Neural progenitor cell (in vitro differentiated cells): ENCODE measurements at regions not wholly inside any gene's neighbourhood (a gene's known extent, or its start where the extent isn't known, plus 50 kb on each side); places are given as distances from the start of the nearest gene placed in this dataset.

Experiments used
- DNase-seq: peaks from one replicate; pipeline ENCODE4 v3.0.0-alpha.2; 2016; ENCODE audit warnings: low spot score
- H2AFZ ChIP-seq: fragments of 200-600 bp; sonication (generic); replicated peaks from 2 replicates; pipeline ENCODE4 v1.6.1; 2016; ENCODE audit warnings: antibody characterized with exemption
- H3F3A ChIP-seq: fragments of 200-600 bp; sonication (generic); 2 replicates; pipeline ENCODE4 v1.6.1; 2016; ENCODE audit warnings: antibody characterized with exemption, low read depth
- H3K27ac ChIP-seq: fragments of 200-600 bp; sonication (generic); 2 replicates; pipeline ENCODE4 v1.5.1; 2016; ENCODE audit warnings: mild to moderate bottlenecking
- H3K27me3 ChIP-seq: fragments of 200-600 bp; sonication (generic); 2 replicates; pipeline ENCODE4 v1.6.1; 2016; ENCODE audit warnings: mild to moderate bottlenecking, moderate library complexity
- H3K36me3 ChIP-seq: fragments of 200-600 bp; sonication (generic); 2 replicates; pipeline ENCODE4 v1.5.1; 2016
- H3K4me1 ChIP-seq: fragments of 200-600 bp; sonication (generic); 2 replicates; pipeline ENCODE4 v1.6.1; 2016; ENCODE audit warnings: mixed run types
- H3K4me2 ChIP-seq: fragments of 200-600 bp; sonication (generic); 2 replicates; pipeline ENCODE4 v1.6.1; 2016
- H3K4me3 ChIP-seq: fragments of 200-600 bp; sonication (generic); 2 replicates; pipeline ENCODE4 v1.5.1; 2016
- H3K79me2 ChIP-seq: fragments of 200-600 bp; sonication (generic); 2 replicates; pipeline ENCODE4 v1.6.1; 2016; ENCODE audit warnings: low read depth
- H3K9ac ChIP-seq: fragments of 200-600 bp; sonication (generic); 2 replicates; pipeline ENCODE4 v1.6.1; 2016
- H3K9me3 ChIP-seq: fragments of 200-600 bp; sonication (generic); 2 replicates; pipeline ENCODE4 v1.5.1; 2016; ENCODE audit warnings: low read depth
- H4K20me1 ChIP-seq: fragments of 200-600 bp; sonication (generic); 2 replicates; pipeline ENCODE4 v1.6.1; 2016; ENCODE audit warnings: low read depth
- H3K27ac Mint-ChIP-seq: 3 replicates; pipeline ENCODE4 v1.8.0; 2021; ENCODE audit warnings: mixed read lengths
- H3K27me3 Mint-ChIP-seq: 2 replicates; pipeline ENCODE4 v1.8.0; 2022; ENCODE audit warnings: low read depth, mild to moderate bottlenecking, inconsistent platforms, moderate library complexity, mixed read lengths; ENCODE audit not compliant: insufficient read depth
- H3K36me3 Mint-ChIP-seq: 3 replicates; pipeline ENCODE4 v1.8.0; 2021; ENCODE audit warnings: mixed read lengths
- H3K4me1 Mint-ChIP-seq: 3 replicates; pipeline ENCODE4 v1.8.0; 2021; ENCODE audit warnings: mixed read lengths
- H3K4me3 Mint-ChIP-seq: 3 replicates; pipeline ENCODE4 v1.8.0; 2021; ENCODE audit warnings: mild to moderate bottlenecking, moderate library complexity, mixed read lengths
- H3K9me3 Mint-ChIP-seq: 3 replicates; pipeline ENCODE4 v1.8.0; 2020; ENCODE audit warnings: mixed read lengths
- EZH2 ChIP-seq: fragments of 200-600 bp; sonication (generic); IDR thresholded peaks from 2 replicates; pipeline ENCODE4 v1.6.1; 2017; ENCODE audit warnings: antibody characterized with exemption, mild to moderate bottlenecking, moderate library complexity
- EZH2phosphoT487 ChIP-seq: fragments of 200-600 bp; sonication (generic); IDR thresholded peaks from 2 replicates; pipeline ENCODE4 v1.6.1; 2017; ENCODE audit warnings: antibody characterized with exemption
- TF ChIP-seq, protein P1 (sequence below): fragments of 200-600 bp; sonication (generic); IDR thresholded peaks from 2 replicates; pipeline ENCODE4 v1.5.1; 2017; ENCODE audit warnings: antibody characterized with exemption, mild to moderate bottlenecking

DNA sequence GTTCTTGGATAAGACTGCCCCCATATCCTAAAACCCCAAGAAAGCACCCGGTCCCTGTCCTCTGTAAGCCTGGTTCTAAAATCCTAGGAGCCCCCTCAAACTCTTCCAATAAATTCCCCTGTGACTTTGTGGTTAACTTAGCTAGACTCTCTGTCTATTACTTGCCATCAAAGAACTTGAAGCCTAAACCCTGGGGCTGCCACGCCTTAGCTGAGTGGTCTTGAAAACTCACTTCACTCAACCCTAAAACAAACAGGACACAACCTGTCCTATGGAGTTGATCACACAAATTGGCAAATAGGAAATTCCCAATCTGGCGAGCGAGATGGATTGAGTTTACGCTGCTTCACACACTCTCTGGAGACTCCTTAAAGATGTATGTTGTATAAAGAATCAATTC, 191.4 kb upstream of the SVIL start:
- no peaks in the 10 kb centered on the region for H3F3A ChIP-seq
- Mint-ChIP-seq H3K4me3 (no peak overlapping the region), H3K9me3 (peaks cover 2% of the 10 kb centered on the region), H3K27ac (no peak overlapping the region), H3K36me3 (no peaks in the 10 kb centered on the region), H3K4me1 (no peaks in the 10 kb centered on the region), H3K27me3 (peaks cover 3% of the 10 kb centered on the region)
- no peaks in the 10 kb centered on the region for H4K20me1 ChIP-seq
- H3K36me3 ChIP-seq = no peaks in the 10 kb centered on the region
- DNase-seq = no peak
- no peaks in the 10 kb centered on the region for H3K79me2 ChIP-seq
- TF ChIP-seq EZH2phosphoT487 (no peak), EZH2 (no peak)
- TF ChIP-seq, protein P1, sequence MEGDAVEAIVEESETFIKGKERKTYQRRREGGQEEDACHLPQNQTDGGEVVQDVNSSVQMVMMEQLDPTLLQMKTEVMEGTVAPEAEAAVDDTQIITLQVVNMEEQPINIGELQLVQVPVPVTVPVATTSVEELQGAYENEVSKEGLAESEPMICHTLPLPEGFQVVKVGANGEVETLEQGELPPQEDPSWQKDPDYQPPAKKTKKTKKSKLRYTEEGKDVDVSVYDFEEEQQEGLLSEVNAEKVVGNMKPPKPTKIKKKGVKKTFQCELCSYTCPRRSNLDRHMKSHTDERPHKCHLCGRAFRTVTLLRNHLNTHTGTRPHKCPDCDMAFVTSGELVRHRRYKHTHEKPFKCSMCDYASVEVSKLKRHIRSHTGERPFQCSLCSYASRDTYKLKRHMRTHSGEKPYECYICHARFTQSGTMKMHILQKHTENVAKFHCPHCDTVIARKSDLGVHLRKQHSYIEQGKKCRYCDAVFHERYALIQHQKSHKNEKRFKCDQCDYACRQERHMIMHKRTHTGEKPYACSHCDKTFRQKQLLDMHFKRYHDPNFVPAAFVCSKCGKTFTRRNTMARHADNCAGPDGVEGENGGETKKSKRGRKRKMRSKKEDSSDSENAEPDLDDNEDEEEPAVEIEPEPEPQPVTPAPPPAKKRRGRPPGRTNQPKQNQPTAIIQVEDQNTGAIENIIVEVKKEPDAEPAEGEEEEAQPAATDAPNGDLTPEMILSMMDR = no peak
- no peak overlapping the region for H3K9ac ChIP-seq
- no peak overlapping the region for H2AFZ ChIP-seq
- H3K4me1 ChIP-seq = no peaks in the 10 kb centered on the region
- no peaks in the 10 kb centered on the region for H3K27me3 ChIP-seq
- no peak overlapping the region for H3K27ac ChIP-seq
- H3K4me3 ChIP-seq = no peak overlapping the region
- no peaks in the 10 kb centered on the region for H3K9me3 ChIP-seq
- no peak overlapping the region for H3K4me2 ChIP-seq

DNA sequence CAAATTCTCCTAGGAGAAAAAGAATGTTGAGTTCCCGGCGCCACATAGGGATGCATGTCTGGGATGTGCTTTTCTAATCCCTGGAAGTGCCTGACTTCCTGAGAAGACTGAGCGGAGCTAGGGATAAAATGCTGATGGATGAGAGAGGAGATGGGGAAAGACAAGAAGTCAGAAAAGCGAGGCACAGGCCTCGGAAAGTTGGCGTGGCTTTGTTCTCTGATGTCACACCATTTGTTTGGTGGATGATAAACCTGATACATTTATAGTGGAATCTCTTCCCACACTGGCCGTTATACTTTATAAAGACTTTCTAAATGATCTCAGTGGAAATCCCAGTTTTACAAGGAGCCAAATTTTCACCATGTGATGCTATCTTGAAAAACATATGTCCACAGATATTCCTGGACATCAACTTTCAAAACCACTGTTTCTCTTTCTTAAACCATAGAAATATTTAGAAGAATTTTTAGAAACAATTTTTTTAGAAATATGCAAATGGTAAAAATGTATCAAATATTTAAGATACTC, 188.8 kb upstream of the SVIL start:
- Histone ChIP-seq H3K4me3 (no peak overlapping the region), H3K9me3 (no peaks in the 10 kb centered on the region), H3K36me3 (no peaks in the 10 kb centered on the region), H3K27me3 (no peaks in the 10 kb centered on the region), H3K79me2 (no peaks in the 10 kb centered on the region), H3F3A (no peaks in the 10 kb centered on the region), H3K9ac (no peak overlapping the region), H4K20me1 (no peaks in the 10 kb centered on the region), H2AFZ (no peak overlapping the region), H3K4me2 (no peak overlapping the region), H3K4me1 (no peaks in the 10 kb centered on the region), H3K27ac (no peak overlapping the region)
- no peak overlapping the region for H3K4me3 Mint-ChIP-seq
- H3K4me1 Mint-ChIP-seq = no peaks in the 10 kb centered on the region
- no peak overlapping the region for H3K27ac Mint-ChIP-seq
- DNase-seq = no peak
- TF ChIP-seq EZH2phosphoT487 = no peak
- TF ChIP-seq, protein P1 = no peak
- no peak for TF ChIP-seq EZH2
- no peaks in the 10 kb centered on the region for H3K36me3 Mint-ChIP-seq
- no peaks in the 10 kb centered on the region for H3K9me3 Mint-ChIP-seq
- peaks cover 3% of the 10 kb centered on the region for H3K27me3 Mint-ChIP-seq

DNA sequence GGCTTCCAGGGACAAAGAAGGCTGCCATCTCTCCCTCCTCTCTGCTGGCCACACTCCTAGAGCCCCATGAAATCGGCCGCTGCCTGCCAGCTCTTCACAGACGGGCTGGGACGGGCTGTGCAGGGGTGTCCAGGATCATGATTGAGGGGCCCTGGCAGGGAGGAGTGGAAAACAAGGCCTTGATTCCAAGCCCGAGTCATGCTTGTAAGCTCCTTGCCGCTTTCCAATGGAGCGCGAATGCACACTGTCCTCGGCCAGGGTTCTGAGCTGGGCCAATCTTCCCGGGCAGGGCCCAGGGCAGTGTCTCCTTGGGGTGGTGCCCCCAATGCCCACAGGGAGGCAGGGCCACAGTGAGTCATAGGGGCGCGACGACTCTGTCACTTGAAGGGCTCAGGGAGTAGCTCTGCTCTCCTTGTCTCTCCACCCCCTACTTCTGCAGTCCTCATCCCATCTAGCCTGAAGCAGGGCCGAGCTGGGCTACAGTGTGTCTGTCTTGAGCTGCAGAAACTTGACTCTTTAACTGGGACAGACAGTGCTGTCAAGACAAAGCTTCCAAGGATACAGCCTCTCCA, 186.2 kb upstream of the SVIL start:
- Histone ChIP-seq H3K79me2 (no peaks in the 10 kb centered on the region), H3K27ac (no peak overlapping the region), H3K4me2 (no peak overlapping the region), H2AFZ (no peak overlapping the region), H3K36me3 (no peaks in the 10 kb centered on the region), H3K4me1 (no peaks in the 10 kb centered on the region), H3K9me3 (no peaks in the 10 kb centered on the region), H4K20me1 (no peaks in the 10 kb centered on the region), H3K9ac (no peak overlapping the region), H3K27me3 (no peaks in the 10 kb centered on the region), H3F3A (no peaks in the 10 kb centered on the region), H3K4me3 (no peak overlapping the region)
- no peaks in the 10 kb centered on the region for H3K4me1 Mint-ChIP-seq
- no peak for DNase-seq
- TF ChIP-seq EZH2 = no peak
- no peak for TF ChIP-seq EZH2phosphoT487
- TF ChIP-seq, protein P1 = no peak
- peaks cover 3% of the 10 kb centered on the region for H3K27me3 Mint-ChIP-seq
- H3K4me3 Mint-ChIP-seq = no peak overlapping the region
- no peaks in the 10 kb centered on the region for H3K9me3 Mint-ChIP-seq
- H3K27ac Mint-ChIP-seq = no peak overlapping the region
- H3K36me3 Mint-ChIP-seq = no peaks in the 10 kb centered on the region
